ENCODE measurements at regions not wholly inside any gene's neighbourhood (a gene's known extent, or its start where the extent isn't known, plus 50 kb on each side); places are given as distances from the start of the nearest gene placed in this dataset.

- POLR2A ChIA-PET = no interaction called here
- intact Hi-C loops (cut with micrococcal nuclease; ENCODE audit: unreplicated experiment) = no loop called here
- H3K4me3 ChIP-seq (ENCODE audit: low read depth in 2 of 2, low read length in 2 of 2) = no peak overlapping the region
- BruUV-seq (replicated peaks) = no TSS peak
- H3K4me1 ChIP-seq (ENCODE audit: control insufficient read depth, insufficient read depth, low read length) = no peaks in the 10 kb centered on the region
- in situ Hi-C loops (cut with HindIII; ENCODE audit: low pct_unique_long_range_greater_than_20kb, low sequenced_read_pairs) = no loop called here
- no peak overlapping the region for H3K27ac ChIP-seq (ENCODE audit: low read length)
- H3K9me3 ChIP-seq (ENCODE audit: control insufficient read depth, insufficient read depth, low read depth, low read length) = no peaks in the 10 kb centered on the region
- DNase-seq (ENCODE audit: low read depth, low spot score) (no peak), ATAC-seq (no peak)
- no peaks in the 10 kb centered on the region for H3K36me3 ChIP-seq (ENCODE audit: control insufficient read depth, insufficient read depth, low read length)
- TF ChIP-seq TCF7L2 (IDR thresholded peaks at IDR 0.05; ENCODE audit: low read depth, low read length) (no peak), SIN3A (IDR thresholded peaks at IDR 0.05; ENCODE audit: borderline replicate concordance, insufficient read depth, low read depth, low read length) (no peak), POLR2AphosphoS5 (IDR thresholded peaks at IDR 0.05; ENCODE audit: low read depth, low read length) (no peak), REST (IDR thresholded peaks at IDR 0.05; ENCODE audit: insufficient read depth in 1 of 2, low read depth in 2 of 2, low read length in 1 of 2) (no peak), CTCF (IDR thresholded peaks at IDR 0.05) (no peak)
- H3K27me3 ChIP-seq (ENCODE audit: control insufficient read depth, insufficient read depth, low read length) = no peaks in the 10 kb centered on the region
- CTCF ChIA-PET = no interaction called here
Measured at GRCh38 chr3:63092515-63092914, 185.6 kb upstream of the SYNPR start.

- CTCF ChIA-PET = no interaction called here
- Histone ChIP-seq H3K4me1 (ENCODE audit: control insufficient read depth, insufficient read depth, low read length) (no peaks in the 10 kb centered on the region), H3K36me3 (ENCODE audit: control insufficient read depth, insufficient read depth, low read length) (no peaks in the 10 kb centered on the region), H3K9me3 (ENCODE audit: control insufficient read depth, insufficient read depth, low read depth, low read length) (no peaks in the 10 kb centered on the region), H3K27ac (ENCODE audit: low read length) (no peak overlapping the region), H3K4me3 (ENCODE audit: low read depth in 2 of 2, low read length in 2 of 2) (no peak overlapping the region), H3K27me3 (ENCODE audit: control insufficient read depth, insufficient read depth, low read length) (no peaks in the 10 kb centered on the region)
- intact Hi-C loops (cut with micrococcal nuclease; ENCODE audit: unreplicated experiment) (no loop called here), in situ Hi-C loops (cut with HindIII; ENCODE audit: low pct_unique_long_range_greater_than_20kb, low sequenced_read_pairs) (no loop called here)
- TF ChIP-seq POLR2AphosphoS5 (IDR thresholded peaks at IDR 0.05; ENCODE audit: low read depth, low read length) (no peak), TCF7L2 (IDR thresholded peaks at IDR 0.05; ENCODE audit: low read depth, low read length) (no peak), CTCF (IDR thresholded peaks at IDR 0.05) (no peak), SIN3A (IDR thresholded peaks at IDR 0.05; ENCODE audit: borderline replicate concordance, insufficient read depth, low read depth, low read length) (no peak), REST (IDR thresholded peaks at IDR 0.05; ENCODE audit: insufficient read depth in 1 of 2, low read depth in 2 of 2, low read length in 1 of 2) (no peak)
- DNase-seq (ENCODE audit: low read depth, low spot score) (no peak), ATAC-seq (no peak)
- no TSS peak for BruUV-seq (replicated peaks)
- POLR2A ChIA-PET = no interaction called here
Measured at GRCh38 chr3:63094642-63095408, 183.3 kb upstream of the SYNPR start.

Measured in Panc1 (cell line).